Activated CD8-positive, alpha-beta memory T cell treated with anti-CD3 and anti-CD28 coated beads for 24 hours (primary cell): ENCODE measurements at regions not wholly inside any gene's neighbourhood (a gene's known extent, or its start where the extent isn't known, plus 50 kb on each side); places are given as distances from the start of the nearest gene placed in this dataset.

Source experiments
- DNase-seq: peaks from one replicate; pipeline ENCODE4 v3.0.0-alpha.2; 2020

DNA sequence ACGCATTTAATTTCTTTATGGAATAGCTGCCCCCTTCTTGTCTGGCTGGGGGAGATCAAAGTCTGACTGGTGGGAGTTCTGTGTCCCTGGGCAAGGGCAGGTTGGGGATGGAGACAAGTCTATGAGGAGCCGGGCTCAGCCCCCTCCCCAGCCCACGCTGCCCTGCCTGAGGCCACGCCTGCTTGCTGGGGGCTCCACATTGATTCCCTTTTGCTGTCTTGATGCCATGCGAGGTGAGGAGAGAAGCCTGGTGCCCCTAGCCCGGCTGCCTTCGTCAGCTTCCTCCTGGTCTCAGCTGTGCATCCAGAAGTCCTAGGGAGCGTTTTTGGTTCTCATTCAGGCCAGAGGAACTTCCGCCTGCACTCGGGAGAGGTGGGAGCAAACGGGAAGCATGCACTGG is 247.9 kb downstream of the NDUFA10 start:
- DNase-seq = no peak

DNA sequence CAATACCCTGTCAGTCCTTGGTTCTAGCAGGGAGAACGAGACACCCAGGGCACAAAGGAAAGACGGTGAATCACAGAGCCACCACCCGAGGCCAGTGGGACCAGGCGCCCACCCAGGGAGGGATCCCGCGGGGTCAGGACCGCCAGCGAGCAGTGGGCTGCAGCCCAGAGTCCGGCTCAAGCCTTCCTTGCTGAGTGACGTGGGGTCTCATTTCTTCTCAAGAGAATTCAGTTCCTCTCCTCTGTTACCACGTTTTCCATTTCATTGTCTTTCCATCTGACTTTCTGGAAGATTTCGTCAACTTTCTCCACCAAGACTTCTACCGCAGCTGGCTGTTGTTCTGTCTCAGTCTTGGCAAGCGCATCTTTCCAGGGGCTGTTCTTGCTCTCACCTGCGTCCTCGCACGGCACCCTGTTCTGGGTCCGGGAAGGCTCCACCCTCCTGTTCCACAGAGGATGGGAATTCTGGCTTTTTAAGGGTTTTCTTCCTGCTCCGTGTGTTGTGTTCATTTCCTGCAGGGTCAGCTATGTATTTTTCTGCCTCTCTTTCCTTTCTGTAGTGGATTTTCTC is 248.6 kb downstream of the NDUFA10 start:
- no peak for DNase-seq

DNA sequence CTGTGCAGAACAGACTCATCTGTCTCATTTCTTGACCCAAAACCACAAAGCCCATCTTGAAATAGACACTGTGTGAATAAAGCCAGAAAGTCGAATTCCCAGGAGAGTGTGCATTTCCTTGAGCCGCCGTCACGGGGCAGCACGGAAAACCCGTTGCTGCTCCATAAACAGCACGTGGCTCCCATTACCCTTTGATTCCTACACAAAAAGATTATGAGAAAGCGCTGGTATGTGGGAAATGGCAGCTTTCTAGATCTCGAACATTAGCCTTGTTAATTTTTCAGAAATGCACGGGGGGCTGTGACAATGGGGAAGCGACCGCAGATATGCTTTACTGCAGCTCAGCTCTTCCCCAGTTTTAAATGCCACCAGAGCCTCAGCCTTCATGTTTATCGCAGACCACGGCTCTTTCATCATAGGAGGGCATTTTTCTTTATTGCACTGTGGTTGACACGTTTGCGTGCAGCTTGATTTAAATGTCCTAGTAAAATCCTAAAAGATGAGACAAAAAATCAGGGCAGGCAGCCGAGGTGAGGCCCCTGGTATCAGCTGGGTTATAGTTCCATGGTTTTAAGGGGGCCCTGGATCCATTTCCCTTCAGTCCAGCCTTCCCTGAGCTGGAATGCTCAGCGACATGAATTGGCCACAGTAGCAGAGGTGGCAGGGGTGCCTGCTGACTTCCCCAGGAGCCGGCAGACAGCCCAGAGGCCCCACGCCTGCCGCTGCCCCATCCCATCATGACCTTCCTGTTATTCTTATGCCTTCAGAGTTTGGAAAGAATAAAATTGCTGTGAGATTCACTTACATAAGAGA is 249.3 kb downstream of the NDUFA10 start:
- no peak for DNase-seq

DNA sequence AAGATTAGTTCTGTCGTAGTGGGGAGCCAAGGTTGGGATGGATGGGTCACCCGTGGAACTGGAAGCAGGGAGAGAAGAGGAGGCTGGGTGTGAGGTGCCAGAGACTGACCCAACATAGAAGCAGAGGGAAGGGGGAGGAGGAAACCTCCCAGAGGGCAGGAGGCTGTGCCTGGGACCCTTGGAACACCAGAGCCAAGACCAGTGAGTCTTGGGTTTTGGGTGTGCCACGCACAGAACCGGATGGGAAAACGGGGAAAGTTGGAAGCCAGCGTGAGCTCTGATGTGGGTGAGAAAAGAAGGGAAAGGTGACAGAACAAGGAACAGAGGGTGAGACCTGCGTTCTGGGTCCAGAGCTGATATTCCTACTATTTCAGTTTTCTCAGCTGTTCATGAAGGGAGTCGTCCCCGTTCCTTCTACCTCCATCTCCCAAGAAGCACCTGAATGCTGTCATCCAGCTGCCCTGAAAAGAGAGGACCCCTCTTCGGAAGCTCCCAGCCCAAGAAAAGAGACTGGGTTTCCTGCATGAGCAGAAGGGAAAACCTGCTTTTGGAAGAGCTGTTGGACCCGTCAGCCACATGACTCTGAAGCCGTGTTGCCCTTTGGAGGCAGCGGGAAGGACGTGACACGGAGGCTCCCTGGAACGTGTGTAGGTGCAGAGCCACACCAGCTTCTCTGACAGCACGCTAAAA is 250.1 kb downstream of the NDUFA10 start:
- no peak for DNase-seq

DNA sequence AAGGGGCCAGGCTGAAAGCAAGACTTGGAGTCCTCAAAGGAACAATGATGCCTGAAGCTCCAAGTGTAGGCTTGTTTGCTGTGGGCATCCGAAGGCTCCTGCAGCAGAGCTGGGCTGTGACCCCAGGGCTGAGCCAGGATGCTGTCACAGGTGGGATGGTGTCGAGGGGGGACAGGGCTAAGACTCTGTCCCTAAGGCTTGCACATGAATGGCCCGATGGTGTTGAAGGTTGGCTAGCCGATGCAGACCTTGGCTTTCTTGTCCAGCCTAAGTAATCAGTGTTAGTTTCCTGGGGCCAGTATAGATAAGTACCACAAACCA is 251.0 kb downstream of the NDUFA10 start:
- DNase-seq = no peak

DNA sequence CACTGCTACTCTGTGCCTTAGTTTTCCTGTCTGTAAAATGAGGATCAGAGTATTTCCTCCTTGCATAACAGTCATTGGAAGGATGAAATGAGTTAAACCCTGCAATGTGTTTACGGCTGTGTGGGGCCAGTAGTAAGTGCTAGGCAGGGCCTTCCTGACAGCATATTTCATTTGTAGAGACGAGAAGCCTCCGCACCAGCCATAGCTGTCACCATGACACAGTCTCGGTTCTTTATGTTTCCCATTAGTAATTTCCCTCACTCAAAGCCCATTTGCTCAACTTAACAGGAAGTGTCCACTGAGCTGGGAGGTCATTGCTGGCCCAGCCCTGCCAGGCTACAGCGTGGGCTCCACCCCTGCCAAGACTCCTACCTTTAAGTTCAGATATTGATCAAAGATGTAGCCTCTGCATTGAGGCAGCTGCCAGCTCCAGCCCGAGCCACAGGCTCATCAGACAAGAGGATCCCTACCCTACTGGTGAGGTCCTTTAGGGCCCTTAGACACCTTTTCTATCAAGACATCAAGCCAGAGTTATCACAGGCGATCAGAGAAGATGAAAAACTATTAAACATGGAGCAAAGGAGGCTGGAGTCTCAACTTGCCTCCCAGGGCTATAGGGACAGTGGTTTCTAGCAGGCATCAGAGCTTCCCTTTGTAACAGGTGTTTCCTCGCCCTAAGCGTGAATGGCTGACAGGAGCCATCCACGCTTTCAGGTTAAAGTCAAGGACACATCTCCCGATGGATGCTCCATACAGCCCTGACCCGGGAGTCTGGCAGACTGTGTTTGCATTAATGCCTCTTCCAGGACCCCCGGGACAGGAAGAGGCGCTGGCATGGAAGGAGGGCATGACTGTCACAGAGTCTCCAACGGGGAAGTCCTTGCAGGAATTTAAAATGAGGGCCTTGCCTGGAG is 251.7 kb downstream of the NDUFA10 start:
- no peak for DNase-seq

DNA sequence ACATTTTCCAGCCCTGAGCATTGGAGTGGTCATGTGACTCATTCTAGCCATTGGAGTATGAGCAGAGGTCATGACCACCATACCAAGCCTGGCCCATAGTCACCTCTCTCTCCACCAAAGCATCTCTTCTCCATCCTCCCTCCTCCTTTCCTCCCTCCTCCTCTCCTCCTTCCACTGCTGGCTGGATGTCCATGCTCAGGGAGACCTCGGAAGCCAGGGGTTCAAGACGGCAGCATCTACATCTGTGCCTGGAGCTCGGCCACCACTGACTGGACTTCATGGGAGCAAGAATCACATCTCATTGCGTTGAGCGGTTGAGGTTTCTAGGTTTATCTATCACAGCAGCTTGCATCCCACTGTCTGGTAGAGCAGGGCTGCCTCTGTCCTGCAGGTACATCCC is 252.4 kb downstream of the NDUFA10 start:
- DNase-seq = no peak

DNA sequence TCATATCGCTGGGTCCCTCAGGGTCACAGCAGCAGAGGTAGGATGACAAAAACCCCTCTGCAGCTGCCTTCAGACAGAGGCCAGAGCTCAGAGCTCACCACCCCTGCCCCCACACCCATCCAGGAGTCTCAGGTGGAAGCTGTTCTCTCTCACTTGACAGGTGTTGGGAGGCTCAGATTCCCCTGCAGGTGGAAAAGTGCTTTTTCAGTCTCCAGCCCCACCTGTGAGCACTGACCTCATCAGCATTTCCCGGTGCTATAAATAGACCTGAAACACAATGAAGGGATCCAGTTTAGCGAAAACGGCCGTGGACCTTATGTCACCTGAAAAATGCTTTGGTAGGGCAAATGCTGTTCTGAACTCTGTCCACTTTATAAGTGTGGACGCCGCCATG is 254.9 kb downstream of the NDUFA10 start:
- no peak for DNase-seq

DNA sequence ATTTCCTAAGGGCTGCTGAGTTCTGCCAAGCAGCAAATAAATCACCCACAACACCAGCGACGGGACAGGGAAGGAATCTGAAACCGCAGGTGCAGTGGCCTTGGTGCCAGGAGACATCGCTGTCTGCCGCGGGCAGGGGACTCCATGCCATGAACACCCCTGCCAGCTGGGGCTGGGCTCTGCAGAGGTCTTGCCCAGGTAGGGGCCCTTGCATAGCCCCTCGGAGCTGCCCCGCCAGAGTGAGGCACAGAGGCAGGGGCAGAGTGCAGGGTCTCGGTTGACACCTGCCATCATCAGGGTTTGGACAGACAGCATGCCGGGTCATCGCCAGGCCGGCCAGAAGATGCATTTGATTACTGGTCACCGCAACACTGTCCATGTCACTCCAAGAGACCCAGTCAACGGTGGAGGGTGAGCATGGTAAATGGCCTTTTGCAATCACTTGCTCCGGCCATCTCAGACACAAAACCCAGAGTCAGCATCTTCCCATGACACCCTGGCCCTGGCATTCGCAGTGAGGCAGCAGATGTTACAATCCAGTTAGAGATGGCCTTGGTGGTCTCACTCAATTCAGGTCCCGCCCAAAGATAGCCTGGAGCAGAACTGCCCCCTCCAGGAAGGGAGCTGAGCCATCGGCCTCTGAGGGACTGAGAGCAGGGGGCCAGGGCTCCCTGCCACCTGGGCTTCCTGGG is 255.4 kb downstream of the NDUFA10 start:
- DNase-seq = no peak

DNA sequence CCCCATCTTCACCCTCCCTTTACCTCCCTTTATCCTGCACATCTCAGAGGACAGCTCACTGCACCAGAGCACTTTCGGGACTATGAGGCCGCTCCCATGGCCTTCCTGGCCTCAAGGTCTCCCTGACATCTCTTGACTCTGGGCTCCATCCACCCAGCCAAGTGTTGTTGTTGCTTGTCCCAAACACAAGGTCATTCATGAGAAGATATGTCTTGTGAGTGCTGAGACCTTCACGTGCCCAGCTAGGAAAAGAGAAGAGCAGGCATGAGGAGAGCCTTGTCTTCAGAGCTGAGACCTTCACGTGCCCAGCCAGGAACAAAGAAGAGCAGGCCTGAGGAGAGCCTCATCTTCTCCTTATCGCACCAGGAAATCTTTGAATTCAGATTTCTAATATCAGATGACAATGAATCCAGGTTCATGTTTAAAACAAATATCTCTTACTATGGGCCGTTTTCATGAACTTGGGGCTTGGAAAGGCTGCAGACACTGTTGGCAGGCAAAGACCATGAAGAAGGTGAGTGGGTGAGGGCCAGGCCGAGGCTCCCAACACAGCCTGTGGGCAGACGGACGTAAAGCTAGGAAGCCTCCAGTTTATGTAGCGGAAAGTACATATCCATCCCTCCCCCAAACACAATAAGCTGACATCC is 256.1 kb downstream of the NDUFA10 start:
- no peak for DNase-seq

DNA sequence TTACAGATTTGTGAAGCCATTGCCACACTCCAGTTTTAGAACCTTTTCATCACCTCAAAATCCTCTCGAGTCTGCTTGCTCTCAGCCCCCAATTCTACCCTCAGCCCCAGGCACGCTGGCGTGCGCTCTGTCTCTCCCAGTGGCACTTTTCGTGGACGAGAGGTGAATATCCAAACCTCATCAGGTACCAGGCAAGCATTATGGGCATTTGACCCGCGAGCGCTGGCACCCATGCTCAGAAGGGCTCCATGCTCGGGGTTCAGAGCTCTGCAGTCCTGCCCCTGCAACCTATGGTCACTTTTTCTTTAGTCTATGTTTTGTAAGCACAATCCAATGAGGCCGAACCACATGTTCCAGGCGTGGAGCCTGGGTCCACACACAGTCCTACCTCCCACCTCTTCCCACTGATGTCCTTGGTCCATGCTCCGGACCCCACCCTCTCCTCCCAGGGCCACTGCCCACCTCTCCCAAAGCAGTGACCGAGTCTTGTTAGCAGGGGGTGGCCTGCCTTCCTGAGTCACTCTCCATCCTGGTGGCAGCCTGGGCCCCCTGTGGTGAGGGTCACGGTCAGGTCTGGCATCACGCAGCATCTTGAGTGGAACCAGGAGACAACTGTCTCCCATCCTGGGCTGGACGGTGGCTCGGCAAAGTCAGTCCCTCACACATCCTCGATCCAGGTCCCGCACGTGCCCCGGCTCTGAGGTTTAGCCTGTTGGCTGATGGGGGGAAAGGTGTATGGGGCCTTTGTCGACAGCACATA is 256.9 kb downstream of the NDUFA10 start:
- DNase-seq = no peak

DNA sequence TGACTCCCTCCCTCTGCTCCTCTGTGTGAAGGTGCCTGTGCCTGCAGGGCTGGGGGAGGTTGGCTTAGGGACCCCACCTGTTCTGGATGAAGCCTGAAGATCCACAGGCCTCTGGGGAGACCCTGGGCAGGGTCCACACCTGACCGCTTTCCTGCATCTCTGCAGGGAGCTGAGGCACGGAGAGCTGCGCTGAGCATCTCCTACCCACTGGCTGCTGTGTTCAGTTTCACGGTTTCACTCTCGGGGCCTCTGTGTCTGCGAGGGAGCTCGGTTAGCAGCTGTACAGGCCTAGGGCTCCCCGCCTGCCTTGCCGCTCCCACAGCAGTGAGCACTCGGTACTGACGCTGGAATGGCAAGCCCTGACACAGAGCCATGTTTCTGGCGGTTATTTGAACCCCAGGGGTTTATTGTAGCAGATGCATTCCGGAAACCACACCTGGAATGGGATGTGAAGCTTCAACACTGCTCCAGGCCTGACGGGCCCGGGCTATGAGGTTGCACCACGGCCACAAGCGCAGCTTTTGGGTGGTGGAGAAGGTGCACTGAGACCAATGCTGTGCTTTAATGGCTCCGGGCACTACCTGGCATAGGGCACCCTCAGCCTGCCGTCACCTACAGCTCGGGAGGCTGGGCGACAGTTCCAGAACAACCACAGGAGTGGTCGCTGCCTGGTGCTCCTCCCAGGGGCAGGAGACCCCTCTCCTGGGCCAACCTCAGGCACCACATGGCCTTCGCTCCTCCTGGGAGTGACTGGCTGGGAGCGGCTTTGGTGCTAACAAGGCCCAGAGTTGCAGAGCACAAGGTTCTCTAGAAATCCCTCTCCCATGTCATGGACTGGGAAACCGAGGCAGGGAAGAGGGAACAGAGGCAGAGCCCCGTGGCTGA is 257.9 kb downstream of the NDUFA10 start:
- DNase-seq = no peak

DNA sequence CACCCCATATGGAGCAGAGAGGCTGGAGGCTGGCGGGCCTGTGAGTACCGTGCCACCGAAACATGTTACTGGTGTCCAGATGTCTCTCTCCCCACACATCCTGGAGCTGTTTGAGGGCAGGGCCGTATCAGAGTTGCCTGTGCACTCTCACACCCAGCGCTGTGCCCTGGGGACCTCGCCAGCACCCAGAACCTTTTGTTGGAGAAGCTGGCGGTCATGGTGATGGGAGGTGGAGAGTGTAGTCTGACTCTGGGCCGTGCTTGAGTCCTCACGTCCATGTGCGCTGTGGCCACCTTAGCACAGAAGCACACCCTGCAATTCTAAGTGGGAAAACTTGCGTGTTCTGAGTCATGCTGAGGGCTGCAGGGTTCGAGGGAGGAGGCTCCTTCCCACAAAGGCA is 259.2 kb downstream of the NDUFA10 start:
- no peak for DNase-seq

DNA sequence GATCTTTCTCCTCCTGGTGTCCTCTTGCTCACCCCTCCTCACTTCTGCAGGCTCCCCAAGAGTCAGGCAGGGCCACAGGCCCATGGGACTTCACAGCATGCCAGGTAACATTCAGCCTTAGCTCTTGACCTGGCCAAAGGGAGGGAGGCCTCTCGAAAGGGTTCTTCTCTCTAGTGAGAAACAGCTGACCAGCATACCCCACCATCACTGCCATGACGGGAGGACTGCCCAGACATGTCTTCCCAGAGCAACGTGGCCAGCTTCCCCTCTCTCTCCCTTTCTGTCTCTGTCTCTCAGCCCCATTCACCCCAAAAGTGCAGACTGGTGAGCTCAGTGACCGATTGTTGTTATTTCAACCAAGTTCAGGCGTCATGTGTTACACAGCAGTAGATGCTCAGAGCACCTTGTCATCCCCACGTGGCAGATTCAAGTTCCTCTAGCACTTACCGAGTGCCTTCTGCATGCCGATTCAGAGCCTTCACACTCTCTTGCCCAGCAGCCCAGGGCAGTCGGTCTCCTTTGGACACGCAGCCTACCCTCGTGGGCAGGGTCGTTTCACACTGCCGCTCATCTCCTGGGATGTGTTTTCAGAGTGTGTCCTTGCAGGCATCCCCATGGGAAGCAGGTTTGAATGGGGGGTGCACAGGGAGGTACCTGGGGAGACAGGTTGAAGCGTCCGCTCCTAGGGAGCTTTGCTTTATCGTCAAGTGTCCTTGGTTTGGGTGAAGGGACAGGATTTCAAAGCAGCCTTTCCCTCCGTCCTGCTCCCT is 259.9 kb downstream of the NDUFA10 start:
- no peak for DNase-seq

DNA sequence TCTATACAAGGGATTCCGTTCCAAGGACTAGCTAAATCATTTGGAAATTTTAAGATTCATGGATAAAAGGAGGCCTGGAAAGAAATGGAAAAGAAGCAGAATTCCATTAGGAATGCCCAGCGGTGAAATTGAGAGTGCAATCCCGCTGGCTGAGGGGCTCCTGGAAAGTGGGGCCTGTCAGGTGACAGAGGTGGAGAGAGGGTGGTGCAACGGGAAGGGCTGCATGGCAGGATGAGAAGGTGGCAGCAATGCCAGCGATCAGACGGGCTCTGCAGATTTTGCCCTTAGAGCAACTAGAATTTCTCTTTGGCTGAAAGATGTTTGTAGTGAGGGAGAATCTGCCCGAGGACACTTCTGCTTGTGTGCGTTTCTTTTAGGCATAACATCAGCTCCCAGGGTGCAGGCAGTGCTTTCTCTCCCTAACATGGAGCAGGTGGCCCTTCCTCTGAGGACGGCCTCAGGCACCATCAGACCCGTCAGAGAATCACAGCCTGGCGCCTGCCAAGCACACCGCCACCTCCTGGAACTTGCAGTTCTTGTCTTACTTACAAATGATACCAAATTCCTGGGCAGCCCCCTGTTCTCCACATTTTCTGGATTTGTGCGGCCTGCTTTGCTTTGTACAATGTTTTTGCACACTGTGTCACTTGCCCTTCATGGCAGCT is 261.6 kb downstream of the NDUFA10 start:
- DNase-seq = no peak

DNA sequence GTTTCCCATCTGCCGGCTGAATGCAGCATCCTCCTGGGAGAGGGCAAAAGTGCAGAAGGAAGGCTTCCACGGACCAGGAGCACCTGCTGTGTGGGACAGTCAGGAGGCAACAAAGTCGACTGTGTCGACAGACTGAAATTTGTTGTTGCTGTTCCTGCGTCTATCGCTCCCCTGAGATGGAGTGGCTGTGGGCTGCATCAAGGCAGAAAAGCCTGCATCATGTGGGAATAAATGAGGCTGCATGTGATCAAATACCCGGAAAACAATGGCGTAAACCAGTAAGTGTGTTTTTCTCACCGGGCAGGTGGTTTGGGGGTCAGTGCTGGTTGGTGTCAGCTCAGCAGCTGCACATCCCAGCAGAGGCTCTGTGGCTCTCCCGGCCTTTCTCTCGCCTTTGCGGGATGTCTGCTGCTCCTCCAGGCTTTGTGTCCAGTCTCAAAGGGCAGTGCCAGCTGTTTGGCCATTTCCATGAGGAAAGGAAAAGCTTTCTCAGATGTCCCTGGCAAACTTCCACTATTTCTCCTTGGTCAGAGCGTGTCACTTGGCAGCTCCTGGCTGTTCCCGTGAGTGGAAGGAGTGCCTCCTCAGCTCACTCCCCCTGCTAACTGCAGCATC is 262.4 kb downstream of the NDUFA10 start:
- DNase-seq = no peak

DNA sequence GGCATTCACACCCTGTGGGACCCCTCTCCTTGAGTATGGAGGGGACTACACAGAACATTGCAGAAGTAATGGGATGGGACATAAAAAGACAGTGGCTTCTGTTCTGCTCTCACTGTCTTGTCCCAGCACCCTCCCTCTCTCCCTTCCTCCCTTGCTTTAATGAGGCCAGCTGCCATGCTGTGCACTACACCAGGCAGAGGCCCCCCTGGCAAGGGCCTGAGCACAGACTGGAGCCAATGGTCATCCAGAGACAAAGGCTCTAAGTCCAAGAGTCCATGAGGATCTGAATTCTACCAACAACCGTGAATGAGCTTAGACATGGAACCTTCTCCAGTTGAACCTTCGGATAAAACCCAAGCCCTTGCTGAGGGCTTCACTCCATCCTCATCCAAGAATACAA is 263.0 kb downstream of the NDUFA10 start:
- no peak for DNase-seq

DNA sequence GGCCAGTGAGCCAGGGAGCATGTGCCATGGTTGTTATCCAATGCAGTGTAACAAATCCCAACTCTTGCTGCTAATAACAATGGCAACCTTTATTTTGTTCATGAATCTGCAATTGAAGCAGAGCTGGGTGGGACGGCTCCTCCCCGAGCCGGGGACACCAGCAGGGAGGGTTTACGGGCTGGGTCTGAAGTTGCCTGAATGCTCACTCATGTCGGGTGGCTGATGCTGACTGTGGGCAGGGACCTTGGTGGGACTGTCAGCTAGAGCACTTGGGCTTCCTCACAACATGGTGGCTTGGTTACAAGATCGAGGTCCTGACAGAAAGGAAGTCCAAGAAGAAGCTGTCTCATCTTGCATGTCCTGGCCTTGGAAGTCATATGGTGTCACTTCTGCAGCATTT is 264.5 kb downstream of the NDUFA10 start:
- DNase-seq = no peak
